SHP77 treated with DMSO at 0.1 percent for 48 hours (cell line): ENCODE measurements at regions not wholly inside any gene's neighbourhood (a gene's known extent, or its start where the extent isn't known, plus 50 kb on each side); places are given as distances from the start of the nearest gene placed in this dataset.
"Not testable (repeated sequence)": the region's sequence is repeated elsewhere in the genome, so short reads cannot be mapped to it uniquely, and the experiment has no call there.

Source experiments
- DNase-seq: peaks from one replicate; lab custom pipeline; 2025; lab: John Stamatoyannopoulos, UW

DNA sequence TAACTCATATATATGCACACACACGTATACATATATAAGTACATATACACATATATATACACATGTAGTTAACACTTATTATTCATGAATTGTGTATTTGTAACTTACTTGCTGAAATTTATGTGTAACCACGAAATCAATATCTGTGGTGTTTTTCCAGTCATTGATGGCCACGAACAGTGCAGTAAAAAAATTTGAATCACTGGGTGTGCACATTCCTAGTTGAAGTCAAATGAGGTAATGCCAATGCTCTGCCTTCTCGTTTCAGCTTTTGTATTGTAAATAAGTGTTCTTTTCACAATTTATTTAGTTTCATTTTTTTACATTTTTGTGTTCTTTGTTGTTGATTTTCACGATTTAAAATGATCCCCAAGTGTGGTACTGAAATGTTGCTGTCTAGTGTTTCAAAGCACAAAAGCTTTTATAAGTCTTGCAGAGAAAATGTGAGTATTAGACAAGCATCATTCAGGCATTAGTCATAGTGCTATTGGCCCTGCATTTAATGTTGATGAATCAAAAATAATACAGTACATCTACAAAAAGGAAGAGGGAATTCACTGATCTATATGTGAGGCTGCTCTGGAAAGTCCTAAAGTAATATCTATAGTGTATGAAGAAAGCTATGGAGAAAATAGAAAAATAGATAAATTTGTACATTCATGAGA is 419.0 kb downstream of the DSC3 start:
- DNase-seq: no peak

DNA sequence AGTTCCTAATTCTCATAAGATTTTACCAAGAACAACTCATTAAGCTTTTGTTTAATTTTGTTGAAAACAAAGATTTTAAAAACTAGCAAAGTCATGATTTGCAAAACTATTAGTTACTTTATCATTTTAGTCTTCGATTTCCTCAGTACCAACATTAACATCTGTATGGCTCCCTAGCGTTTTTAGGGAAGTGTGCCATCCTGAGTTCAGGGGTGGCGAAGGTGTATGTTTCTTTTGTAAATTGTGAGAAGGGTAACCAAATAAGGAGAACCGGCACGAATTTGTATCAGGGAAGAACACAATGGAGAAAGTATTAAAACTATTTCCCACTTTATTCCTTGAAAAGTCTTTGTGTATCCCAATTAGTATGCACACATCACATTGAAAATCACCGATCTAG is 419.9 kb downstream of the DSC3 start:
- no peak for DNase-seq

DNA sequence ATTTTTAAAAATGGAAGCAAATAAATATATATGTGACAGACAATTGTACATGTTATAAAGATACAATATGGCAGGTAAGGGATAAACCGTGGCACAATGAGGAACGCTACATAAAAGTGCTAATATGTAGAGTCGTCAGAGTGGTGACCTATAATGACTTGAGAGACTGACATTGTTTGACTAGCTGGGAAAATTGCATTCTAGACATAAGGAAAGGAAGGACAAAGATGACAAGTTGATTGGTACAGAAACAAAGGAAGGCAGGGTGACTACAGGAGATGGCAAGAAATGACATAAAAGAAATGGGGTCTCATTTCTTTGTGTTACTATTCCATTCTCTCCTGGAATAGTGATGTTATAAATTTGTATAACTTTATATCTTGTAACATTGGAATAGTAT is 420.4 kb downstream of the DSC3 start:
- no peak for DNase-seq

DNA sequence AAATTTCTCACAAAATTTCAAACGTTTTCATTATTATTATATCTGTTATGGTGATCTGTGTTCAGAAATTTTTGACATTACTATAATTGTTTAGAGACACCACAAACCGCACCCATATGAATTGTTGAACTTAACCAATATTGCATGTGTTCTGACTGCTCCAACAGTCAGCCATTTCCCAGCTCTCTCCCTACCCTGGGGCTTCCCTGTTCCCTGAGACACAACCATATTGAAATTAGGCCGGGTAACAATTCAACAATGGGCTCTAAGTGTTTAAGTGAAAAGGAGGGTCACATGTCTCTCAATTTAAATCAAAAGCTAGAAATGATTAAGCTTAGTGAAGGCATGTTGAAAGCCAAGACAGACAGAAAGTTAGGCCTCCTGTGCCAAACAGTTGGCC is 424.0 kb downstream of the DSC3 start:
- no peak for DNase-seq

DNA sequence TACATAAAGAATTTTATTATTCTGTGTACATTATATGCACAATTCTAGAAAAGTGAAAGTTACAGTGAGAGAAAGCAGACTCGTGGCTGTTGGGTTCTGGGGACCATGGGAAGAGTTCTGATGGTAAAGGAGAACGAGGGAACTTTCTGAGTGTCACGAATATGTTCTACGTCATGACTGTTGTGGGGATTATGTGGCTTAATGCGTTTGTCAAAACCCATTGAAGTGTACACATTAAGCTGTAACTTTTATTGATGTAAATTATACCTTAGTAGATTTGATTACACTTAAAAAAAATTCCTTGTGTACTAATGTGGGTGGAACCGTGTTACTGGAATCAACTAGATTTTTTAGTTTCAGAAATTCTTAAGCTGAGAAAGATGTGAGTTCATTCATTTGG is 426.1 kb downstream of the DSC3 start:
- no peak for DNase-seq

DNA sequence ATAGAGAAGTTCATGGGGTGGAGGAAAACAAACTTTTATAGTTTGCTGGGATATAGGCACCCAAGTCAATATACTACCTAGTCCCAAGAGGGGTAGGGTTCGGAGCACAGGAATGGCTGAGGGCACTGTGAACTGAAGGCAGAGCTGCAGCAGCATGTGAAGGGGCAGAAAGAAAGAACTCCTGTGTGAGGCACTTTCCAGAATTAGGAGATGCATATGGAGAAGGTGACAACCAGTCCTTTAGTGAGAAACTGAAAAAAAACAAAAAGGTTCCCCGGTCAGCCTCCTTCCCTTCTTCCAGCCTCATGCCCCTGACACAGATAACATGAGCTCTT is 429.1 kb downstream of the DSC3 start:
- no peak for DNase-seq

DNA sequence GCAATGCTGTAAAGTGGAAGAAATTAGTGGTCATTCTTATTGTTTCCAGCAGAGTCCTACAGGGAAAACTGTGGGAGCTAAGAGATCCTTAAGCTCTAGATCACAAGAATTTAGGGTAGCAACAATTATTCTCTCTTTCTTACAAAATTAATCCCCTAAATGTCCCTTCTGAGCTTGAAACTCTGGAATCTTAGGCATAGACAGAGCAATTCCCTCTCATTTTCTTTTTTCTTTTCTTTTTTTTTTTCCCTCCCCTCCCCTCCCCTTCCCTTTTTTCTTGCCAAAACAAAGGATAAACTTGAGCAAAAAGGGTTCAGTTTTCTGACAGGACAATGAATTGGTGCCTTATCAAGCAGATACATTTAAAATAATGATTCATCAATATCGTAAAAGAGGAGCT is 441.0 kb downstream of the DSC3 start:
- no peak for DNase-seq

DNA sequence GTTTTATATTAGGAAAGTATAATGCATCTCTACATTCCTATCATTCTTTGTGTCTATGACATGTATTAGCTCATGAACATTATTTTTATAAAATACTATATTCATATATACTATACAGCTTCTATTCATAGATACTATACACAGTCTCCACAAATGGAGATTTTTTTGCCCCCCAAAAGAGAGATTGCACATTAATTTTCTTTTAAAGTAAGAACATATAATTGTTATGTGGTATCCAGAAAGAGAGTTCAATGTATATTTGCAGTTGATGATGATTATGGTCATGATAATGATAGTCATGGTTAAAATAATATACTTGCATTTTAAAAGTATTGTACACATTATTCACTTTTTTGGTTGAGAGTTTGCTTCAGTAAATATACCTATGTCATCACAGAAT is 445.3 kb downstream of the DSC3 start:
- no peak for DNase-seq

DNA sequence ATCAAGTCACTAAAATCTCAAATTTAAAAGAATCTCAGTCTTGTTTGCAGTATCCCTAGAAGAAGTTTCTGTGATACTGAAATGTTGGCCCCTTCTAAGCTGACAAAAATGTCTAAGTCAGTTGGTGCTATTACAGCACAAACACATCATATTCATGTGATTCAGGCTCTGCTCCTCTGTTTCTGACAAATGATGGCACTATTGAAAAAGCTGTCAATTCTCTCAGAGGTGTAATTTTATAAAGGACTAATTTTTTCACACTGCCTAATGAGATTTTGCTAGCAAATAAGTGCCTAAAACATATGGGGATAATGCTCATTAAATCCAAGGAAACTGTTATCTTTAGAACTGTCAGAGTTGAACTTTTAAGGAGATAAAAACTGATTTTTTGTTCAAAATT is 445.9 kb downstream of the DSC3 start:
- DNase-seq: no peak

DNA sequence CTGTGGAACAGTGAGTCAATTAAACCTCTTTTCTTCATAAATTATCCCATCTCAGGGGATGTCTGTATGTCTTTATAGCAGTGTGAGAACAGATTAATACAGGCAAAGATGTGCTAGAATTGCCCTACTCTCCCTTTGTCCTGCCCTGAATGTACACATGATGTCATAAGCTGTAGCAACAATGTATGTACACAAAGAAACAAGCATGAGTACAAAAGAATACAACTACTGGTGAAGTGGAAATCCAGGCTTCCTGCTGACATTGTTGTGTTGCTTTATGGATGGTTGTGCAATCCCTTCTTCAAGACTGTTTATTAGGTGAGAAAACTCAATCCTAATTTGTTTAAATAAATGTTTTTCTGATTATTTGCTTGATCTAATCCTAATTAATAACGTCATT is 446.6 kb downstream of the DSC3 start:
- DNase-seq: no peak

DNA sequence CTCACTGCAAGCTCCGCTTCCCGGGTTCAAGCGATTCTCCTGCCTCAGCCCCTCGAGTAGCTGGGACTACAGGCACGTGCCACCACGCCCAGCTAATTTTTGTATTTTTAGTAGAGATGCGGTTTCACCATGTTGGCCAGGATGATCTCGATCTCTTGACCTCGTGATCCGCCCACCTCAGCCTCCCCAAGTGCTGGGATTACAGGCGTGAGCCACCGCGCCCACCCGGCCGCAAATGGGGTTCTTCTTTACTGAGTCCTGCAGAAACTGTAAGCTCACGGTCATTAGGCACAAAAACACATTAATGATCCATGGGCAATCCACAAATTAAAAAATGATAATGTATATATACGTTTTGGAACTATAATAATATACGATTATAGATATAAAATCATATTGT is 447.6 kb downstream of the DSC3 start:
- DNase-seq: not testable (repeated sequence)

DNA sequence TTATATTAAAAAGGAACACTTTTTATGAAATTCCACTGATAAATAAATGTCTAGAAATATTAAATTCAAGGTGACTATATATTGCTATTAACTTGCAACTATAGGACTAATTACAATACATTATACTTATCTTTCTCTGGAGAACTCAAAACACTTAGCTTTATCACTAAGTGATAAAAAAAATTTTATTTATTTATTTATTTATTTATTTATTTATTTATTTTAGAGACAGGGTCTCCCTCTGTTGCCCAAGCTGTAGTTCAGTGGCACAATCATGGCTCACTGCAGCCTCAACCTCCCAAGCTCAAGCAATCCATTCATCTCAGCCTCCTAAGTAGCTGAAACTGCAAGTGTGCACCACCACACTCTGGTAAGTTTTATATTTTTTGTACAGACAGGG is 451.1 kb downstream of the DSC3 start:
- DNase-seq: no peak

DNA sequence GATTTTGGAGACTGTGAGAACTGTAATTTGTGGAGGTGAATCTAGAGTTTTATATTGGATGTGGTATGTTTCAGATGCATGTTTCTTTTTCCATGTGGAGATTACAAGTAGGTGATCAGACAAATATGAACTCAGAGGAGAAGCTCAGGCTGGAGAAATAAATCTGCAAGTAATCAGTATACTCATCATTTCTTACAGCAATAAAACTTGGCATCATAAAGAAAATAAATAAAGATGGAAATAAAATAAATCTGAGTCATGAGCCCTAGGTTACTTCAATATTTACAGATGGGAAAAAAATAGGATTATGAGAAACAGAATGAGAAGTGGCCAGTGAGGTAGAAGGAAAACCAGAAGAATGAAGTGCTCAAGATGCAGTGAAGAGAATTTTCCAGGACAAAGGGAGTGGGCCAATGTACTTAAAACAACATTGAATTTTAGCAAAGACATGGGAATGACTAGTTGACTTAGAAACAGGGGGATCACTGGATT is 453.8 kb downstream of the DSC3 start:
- no peak for DNase-seq

DNA sequence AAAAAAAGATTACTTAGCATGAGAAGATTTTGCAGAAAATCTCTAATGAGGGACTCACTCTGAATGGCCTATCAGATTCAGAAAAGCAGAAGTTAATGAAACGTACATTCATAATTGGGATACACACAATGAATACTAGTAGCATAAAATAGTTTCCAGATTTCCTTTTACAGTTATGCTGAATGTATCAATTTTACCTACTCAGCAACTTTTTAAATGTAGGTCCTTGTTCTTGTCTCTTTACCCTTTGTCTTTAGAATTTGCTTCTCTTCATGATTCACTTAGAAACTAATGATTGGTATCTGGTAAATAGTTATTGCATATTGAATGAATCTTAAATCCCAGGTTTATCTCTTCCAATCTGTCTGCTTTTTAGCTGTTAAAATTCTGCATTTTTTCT is 458.8 kb downstream of the DSC3 start:
- no peak for DNase-seq

DNA sequence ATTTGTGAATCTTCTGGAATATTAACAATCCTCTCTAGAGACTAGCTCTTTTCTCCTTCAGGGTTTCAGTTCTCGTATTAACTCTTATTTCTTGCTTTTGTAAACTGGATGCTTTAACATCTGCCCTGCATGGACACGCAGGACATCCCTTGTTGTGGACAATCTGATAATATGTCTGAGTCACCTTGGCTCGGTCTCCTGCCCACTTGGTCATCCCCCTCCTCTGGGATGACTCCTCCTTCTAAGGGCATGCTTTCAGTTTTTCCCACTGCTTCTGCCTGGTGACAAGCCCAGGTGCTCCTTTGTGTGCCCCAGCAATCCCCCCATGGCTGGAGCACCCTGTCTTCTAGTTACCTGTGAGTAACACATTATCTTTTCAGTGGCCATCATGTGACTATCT is 460.5 kb downstream of the DSC3 start:
- no peak for DNase-seq

DNA sequence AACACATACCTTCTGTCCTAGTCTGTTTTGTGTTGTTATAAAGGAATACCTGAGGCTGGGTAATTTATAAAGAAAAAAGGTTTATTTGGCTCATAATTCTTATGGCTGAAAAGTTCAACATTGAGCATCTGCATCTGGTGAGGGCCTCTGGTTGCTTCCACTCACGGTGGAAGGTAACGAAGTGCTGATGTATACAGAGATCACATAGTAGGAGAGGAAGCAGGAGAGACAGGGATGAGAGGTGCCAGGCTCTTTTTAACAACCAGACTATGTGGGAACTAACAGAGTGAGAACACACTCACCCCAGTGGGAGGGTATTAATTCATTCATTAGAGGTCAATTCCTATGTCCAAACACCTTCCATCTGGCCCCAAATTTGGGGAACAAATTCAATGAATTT is 463.8 kb downstream of the DSC3 start:
- DNase-seq: no peak

DNA sequence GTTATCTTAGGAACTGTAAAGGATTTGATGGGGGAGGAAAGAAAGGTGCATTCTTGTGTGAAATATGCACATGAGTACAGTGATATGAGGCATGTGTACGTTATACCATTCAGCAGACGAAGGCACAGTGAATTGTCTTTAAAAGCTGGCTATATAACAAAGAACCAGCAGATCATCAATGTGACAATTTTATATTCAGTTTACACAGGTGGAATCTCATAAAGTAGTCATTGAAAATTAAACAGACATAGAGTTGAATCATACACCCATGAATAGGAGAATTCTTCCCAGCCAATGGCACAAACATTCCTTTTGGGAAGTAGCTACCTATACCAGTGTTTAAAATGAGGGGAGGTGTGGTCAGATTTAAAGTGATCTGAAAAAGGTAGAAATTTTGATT is 470.3 kb downstream of the DSC3 start:
- no peak for DNase-seq

DNA sequence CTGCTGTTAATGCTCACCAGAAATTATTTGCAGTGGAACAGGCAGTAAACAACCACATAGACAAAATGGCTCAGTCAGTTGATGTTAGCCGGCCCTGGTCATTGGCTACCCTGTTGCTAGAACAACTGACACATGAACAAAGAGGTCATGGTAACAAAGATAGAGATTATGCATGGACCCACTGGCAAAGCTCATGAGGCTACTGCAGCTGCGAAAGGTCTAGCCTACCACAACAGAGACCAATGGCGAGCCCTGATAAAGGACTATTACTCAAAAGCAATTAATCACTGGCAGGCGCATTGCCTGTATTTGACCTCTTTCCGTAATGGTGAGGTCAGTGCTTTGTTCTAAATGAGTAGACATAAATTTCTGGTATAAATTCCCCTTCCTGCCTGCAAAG is 474.2 kb downstream of the DSC3 start:
- no peak for DNase-seq

DNA sequence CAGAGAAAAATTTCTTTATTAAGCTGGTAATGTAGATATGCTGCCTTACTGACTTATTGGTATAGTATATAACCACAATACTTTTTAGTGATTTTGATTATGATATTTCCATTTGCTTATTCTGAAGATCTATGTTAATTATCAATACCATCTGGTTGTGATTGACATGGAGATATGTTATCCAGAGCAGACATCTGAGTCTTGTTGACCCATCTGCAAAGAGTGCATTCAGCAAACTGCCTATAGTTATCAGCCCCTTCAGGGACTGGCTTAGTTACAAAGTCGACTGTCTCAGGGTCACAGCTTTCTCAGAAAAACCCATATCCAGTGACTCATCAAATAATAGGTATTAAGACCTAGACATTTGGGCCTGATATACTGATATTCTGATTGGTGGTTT is 475.7 kb downstream of the DSC3 start:
- DNase-seq: no peak

DNA sequence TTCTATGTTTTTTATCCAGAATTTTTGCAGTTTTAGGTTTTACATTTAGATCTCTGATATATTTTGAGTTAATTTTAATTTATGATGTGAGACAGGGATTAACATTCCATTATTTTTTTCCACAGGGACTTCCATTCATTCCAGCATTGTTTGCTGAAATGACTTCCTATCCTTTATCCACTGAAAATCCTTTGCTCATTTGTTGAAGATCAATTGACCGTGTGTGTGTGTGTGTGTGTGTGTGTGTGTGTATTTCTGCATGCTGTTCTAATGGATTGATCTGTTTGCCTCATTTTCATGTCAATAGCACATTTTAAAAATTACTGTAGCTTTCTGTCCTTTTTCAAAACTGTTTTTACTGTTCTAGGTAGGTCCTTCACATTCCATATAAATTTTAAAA is 480.3 kb downstream of the DSC3 start:
- DNase-seq: no peak

DNA sequence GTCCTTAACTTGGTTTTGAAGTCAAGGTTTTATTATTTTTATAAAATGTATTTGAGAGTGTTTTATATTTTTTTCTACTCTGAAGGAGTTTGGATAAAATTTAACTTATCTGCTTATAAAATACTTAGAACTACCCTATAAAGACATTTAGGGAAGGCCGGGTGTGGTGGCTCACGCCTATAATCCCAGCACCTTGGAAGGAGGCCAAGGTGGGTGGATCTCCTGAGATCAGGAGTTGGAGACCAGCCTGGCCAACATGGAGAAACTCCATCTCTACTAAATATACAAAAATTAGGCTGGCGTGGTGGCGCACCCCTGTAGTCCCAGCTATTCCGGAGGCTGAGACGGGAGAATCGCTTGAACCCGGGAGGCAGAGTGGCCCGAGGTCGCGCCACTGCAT is 486.4 kb downstream of the DSC3 start:
- DNase-seq: no peak

DNA sequence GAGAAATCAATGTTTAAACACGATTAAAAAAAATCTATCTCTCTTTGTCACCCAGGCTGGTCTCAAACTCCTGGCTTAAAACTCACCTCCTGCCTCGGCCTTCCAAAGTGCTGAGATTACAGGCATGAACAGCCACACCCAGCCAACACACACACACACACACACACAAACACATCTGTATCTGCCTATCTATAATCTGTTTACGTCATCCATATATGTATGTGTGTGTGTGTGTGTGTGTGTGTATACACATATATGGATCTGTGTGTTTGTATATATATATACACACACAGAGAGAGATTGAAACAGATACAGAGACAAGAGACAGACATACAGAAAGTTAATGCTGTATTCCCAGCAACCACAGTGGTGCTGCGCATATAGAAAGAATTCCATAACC is 497.1 kb downstream of the DSC3 start:
- DNase-seq: no peak

DNA sequence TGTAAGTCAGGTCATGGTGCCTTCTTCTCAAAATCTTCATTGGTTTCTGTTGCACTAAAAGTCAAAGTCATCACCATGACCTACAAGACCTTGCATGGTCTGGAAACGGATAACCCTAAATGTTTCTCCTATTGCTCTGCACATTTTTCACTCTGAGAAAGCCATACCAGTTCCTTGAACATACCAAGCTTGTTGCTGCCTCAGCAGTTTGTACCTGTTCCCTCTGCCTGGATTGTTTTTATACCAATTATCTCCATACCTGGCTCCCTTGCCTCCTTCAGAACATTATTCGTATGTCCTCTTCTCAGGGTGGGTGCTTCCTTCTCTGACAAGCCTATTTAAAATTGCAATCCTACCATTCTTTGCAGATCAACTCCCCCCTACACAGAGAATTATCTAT is 498.4 kb downstream of the DSC3 start:
- no peak for DNase-seq

DNA sequence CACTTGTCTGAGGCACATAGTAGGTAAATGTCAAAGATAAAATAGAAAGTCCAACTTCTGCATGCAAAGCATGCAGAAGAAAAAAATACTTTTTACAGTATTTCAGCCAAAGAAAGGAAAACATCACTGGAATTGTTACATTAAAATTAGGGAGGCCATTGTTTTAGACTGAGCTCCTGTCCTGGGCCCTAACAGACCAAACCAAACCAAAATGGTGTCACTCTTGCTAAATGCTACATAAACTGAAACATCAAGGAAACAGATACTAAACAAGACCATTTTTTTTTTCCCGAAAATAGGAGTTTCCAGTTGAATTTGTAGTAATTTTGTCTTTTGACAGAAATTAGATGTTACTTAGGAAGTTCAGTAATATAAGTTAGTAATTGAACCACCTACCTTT is 508.8 kb downstream of the DSC3 start:
- DNase-seq: no peak

DNA sequence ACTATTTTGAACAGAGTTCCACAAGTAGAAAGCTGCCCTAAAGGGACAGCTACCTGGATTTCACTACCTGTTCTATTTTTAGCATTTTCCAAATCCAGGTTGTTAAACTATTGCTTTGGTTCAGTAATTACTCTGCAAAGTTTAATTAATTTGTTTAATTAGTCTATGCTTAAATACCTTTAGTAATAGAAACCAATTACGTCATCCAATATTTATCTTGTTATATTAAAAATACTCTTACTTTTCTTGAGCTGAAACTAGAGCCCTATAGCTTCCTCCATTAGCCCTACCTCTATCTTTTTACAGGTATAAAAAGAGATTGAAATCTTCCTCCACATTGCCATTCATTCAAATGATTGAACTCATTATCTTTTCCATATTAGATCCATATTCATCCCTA is 514.6 kb downstream of the DSC3 start:
- no peak for DNase-seq
